HFFc6 (cell line): ENCODE measurements at regions not wholly inside any gene's neighbourhood (a gene's known extent, or its start where the extent isn't known, plus 50 kb on each side); places are given as distances from the start of the nearest gene placed in this dataset.

ENCODE experiments used
- DNase-seq: peaks from one replicate; pipeline ENCODE4 v3.0.0-alpha.2; 2018
- H3K27ac Mint-ChIP-seq: 2 replicates; pipeline ENCODE4 v1.8.0; 2020; ENCODE audit warnings: mild to moderate bottlenecking, mixed read lengths
- H3K27me3 Mint-ChIP-seq: 2 replicates; pipeline ENCODE4 v1.8.0; 2021; ENCODE audit warnings: mild to moderate bottlenecking, moderate library complexity, mixed read lengths; ENCODE audit not compliant: insufficient read depth
- H3K36me3 Mint-ChIP-seq: 2 replicates; pipeline ENCODE4 v1.8.0; 2021; ENCODE audit warnings: low read depth, mixed read lengths
- H3K4me1 Mint-ChIP-seq: 2 replicates; pipeline ENCODE4 v1.8.0; 2020; ENCODE audit warnings: low read depth, mixed read lengths
- H3K4me3 Mint-ChIP-seq: 2 replicates; pipeline ENCODE4 v1.8.0; 2020; ENCODE audit warnings: mild to moderate bottlenecking, moderate library complexity, mixed read lengths
- H3K9me3 Mint-ChIP-seq: 2 replicates; pipeline ENCODE4 v1.8.0; 2020; ENCODE audit warnings: mild to moderate bottlenecking, mixed read lengths
- CTCF ChIP-seq: fragments of 200-600 bp; sonication (generic); IDR thresholded peaks from 2 replicates; pipeline ENCODE4 v1.5.0; 2021; ENCODE audit warnings: antibody characterized with exemption, mild to moderate bottlenecking

GRCh38 chr1:14143777-14144176, 443.8 kb downstream of the PRDM2 start:
- no peak overlapping the region for H3K4me3 Mint-ChIP-seq
- peaks cover 67% of the 10 kb centered on the region for H3K9me3 Mint-ChIP-seq
- TF ChIP-seq CTCF, result no peak
- H3K27me3 Mint-ChIP-seq, result no peaks in the 10 kb centered on the region; the same call in 1 of the 2 replicates
- no peak for DNase-seq
- no peak overlapping the region for H3K27ac Mint-ChIP-seq
- H3K36me3 Mint-ChIP-seq, result no peaks in the 10 kb centered on the region
- H3K4me1 Mint-ChIP-seq, result no peaks in the 10 kb centered on the region

GRCh38 chr1:14148526-14148925, 448.5 kb downstream of the PRDM2 start:
- Mint-ChIP-seq H3K36me3 (no peaks in the 10 kb centered on the region), H3K27ac (no peak overlapping the region), H3K4me1 (no peaks in the 10 kb centered on the region), H3K9me3 (peaks cover 53% of the 10 kb centered on the region), H3K4me3 (no peak overlapping the region), H3K27me3 (no peaks in the 10 kb centered on the region)
- DNase-seq, result no peak
- no peak for TF ChIP-seq CTCF

- Mint-ChIP-seq H3K4me3 (no peak overlapping the region), H3K27me3 (no peaks in the 10 kb centered on the region), H3K9me3 (peaks cover 53% of the 10 kb centered on the region), H3K4me1 (no peaks in the 10 kb centered on the region), H3K36me3 (no peaks in the 10 kb centered on the region), H3K27ac (no peak overlapping the region)
- no peak for TF ChIP-seq CTCF
- DNase-seq, result no peak
Measured at GRCh38 chr1:14149431-14149830, 449.1 kb upstream of the KAZN start.

- Mint-ChIP-seq H3K36me3 (no peaks in the 10 kb centered on the region), H3K4me3 (no peak overlapping the region), H3K27me3 (no peaks in the 10 kb centered on the region; the same call in 1 of the 2 replicates), H3K4me1 (no peaks in the 10 kb centered on the region), H3K9me3 (peaks cover 77% of the 10 kb centered on the region), H3K27ac (no peak overlapping the region)
- no peak for TF ChIP-seq CTCF
- no peak for DNase-seq
Measured at GRCh38 chr1:14156543-14156942, 441.9 kb upstream of the KAZN start.

GRCh38 chr1:14160781-14161180, 437.7 kb upstream of the KAZN start:
- no peak for TF ChIP-seq CTCF

GRCh38 chr1:14163246-14163645, 435.2 kb upstream of the KAZN start:
- Mint-ChIP-seq H3K4me3 (no peak overlapping the region), H3K27ac (no peak overlapping the region), H3K36me3 (0 out of 2 replicates have a peak, but pooled peaks cover 4% of the 10 kb centered on the region), H3K4me1 (no peaks in the 10 kb centered on the region), H3K9me3 (peaks cover 80% of the 10 kb centered on the region), H3K27me3 (peaks cover 4% of the 10 kb centered on the region)
- TF ChIP-seq CTCF, result no peak
- no peak for DNase-seq

More at GRCh38 chr1:14160781-14161180, 437.7 kb upstream of the KAZN start:
- Mint-ChIP-seq H3K4me3 (no peak overlapping the region), H3K4me1 (no peaks in the 10 kb centered on the region), H3K36me3 (0 out of 2 replicates have a peak, but pooled peaks cover 4% of the 10 kb centered on the region), H3K9me3 (peaks cover 88% of the 10 kb centered on the region), H3K27me3 (peaks cover 2% of the 10 kb centered on the region), H3K27ac (no peak overlapping the region)
- DNase-seq, result no peak
